Suprapubic skin (tissue), 4 donors: ENCODE measurements at regions not wholly inside any gene's neighbourhood (a gene's known extent, or its start where the extent isn't known, plus 50 kb on each side); places are given as distances from the start of the nearest gene placed in this dataset.

Experiments
- DNase-seq, 2 donors: peaks; one replicate each; pipeline ENCODE4 v3.0.0-alpha.2; 2019; ENCODE audit warnings: low spot score in 2 of 2
- H3K27ac ChIP-seq: fragments of 200-600 bp; sonication (generic); one replicate; pipeline ENCODE4 v1.5.1; 2019
- H3K27me3 ChIP-seq: fragments of 200-600 bp; sonication (generic); one replicate; pipeline ENCODE4 v1.5.1; 2019
- H3K36me3 ChIP-seq: fragments of 200-600 bp; sonication (generic); one replicate; pipeline ENCODE4 v1.5.1; 2019
- H3K4me1 ChIP-seq: fragments of 200-600 bp; sonication (generic); one replicate; pipeline ENCODE4 v1.5.1; 2019
- H3K4me3 ChIP-seq: fragments of 200-600 bp; sonication (generic); one replicate; pipeline ENCODE4 v1.5.1; 2019; ENCODE audit warnings: mild to moderate bottlenecking
- H3K9me3 ChIP-seq: fragments of 200-600 bp; sonication (generic); one replicate; pipeline ENCODE4 v1.5.1; 2019
- EP300 ChIP-seq: sonication (generic); formaldehyde crosslinking; IDR thresholded peaks from one replicate; pipeline ENCODE4 v1.6.1; 2017; ENCODE audit warnings: antibody characterized with exemption
- POLR2A ChIP-seq, 2 donors: fragments of 450-650 bp; IDR thresholded peaks; one replicate each; pipeline ENCODE4 v1.6.1; 2017; ENCODE audit warnings: antibody characterized with exemption in 2 of 2, mild to moderate bottlenecking in 2 of 2, moderate library complexity in 2 of 2
- POLR2AphosphoS5 ChIP-seq, 3 donors: sonication (generic); formaldehyde crosslinking; IDR thresholded peaks; one replicate each; pipeline ENCODE4 v1.6.1; 2017; ENCODE audit warnings: antibody characterized with exemption in 3 of 3
- WGBS: methylation state at CpG from one replicate; pipeline ENCODE4 v1.1.5; 2018; 5-methylcytosine and 5-hydroxymethylcytosine counted together
- TF ChIP-seq, protein P1 (sequence below), 2 donors: fragments of 200-600 bp in 1 of 2; fragments of 450-650 bp in 1 of 2; sonication (generic) in 1 of 2; IDR thresholded peaks; one replicate each; pipeline ENCODE4 v1.5.1; 2016 to 2019; ENCODE audit warnings: antibody characterized with exemption in 2 of 2, mild to moderate bottlenecking in 1 of 2, moderate library complexity in 1 of 2

DNA sequence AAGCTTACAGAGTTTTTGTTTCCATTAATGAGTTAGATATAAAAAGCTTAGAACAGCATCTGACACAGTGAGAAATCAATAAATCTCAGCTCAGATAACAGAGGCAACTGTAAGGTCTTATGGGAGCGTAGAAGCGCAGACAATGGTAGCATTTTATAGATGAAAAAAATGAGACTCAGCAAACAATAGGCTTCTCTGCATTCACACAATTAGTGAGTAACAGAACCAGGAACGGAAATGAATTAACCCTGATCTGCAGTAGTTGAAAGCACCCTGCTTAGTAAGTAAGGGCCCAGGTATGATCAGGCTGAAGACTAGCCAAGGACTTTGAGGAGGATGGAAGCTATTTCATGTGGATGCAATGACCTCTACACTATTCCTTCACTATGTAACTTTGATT is 147.2 kb upstream of the EYA4 start:
- 84% methylated on average over 3 of the region's 3 CpGs for WGBS
- no peak for TF ChIP-seq POLR2AphosphoS5 (IDR thresholded peaks at IDR 0.05)
- TF ChIP-seq, protein P1, sequence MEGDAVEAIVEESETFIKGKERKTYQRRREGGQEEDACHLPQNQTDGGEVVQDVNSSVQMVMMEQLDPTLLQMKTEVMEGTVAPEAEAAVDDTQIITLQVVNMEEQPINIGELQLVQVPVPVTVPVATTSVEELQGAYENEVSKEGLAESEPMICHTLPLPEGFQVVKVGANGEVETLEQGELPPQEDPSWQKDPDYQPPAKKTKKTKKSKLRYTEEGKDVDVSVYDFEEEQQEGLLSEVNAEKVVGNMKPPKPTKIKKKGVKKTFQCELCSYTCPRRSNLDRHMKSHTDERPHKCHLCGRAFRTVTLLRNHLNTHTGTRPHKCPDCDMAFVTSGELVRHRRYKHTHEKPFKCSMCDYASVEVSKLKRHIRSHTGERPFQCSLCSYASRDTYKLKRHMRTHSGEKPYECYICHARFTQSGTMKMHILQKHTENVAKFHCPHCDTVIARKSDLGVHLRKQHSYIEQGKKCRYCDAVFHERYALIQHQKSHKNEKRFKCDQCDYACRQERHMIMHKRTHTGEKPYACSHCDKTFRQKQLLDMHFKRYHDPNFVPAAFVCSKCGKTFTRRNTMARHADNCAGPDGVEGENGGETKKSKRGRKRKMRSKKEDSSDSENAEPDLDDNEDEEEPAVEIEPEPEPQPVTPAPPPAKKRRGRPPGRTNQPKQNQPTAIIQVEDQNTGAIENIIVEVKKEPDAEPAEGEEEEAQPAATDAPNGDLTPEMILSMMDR (IDR thresholded peaks at IDR 0.05), result no peak
- no peak for TF ChIP-seq EP300
- no peak for TF ChIP-seq POLR2A (IDR thresholded peaks at IDR 0.05)

DNA sequence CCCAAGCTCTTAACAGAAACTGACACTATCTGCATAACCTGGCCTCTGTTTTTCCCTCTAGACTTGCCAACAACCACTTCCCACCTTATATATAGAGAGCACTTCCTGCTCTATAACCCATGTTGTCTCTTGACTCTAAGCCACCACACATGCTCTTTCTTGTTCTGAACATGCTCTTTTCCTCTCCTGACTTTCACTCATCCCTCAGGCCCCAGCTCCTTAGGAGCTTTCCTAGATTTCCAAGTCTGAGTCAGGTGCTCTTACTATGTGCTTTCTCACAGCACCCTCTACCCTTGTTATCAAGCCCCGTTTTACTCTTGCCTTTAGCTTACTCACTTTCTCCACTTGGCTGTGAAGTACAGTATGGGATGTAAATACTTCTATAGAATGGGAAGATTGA is 143.9 kb upstream of the EYA4 start:
- DNase-seq, result no peak
- H3K4me1 ChIP-seq, result no peaks in the 10 kb centered on the region
- no peaks in the 10 kb centered on the region for H3K36me3 ChIP-seq
- H3K27me3 ChIP-seq, result no peaks in the 10 kb centered on the region
- no peak overlapping the region for H3K4me3 ChIP-seq
- H3K27ac ChIP-seq, result no peak overlapping the region
- no peak for TF ChIP-seq EP300
- no peak for TF ChIP-seq POLR2A (IDR thresholded peaks at IDR 0.05)
- TF ChIP-seq, protein P1 (IDR thresholded peaks at IDR 0.05), result no peak
- TF ChIP-seq POLR2AphosphoS5 (IDR thresholded peaks at IDR 0.05), result no peak
- WGBS, result 73% methylated on average over 1 of the region's 1 CpG
- no peaks in the 10 kb centered on the region for H3K9me3 ChIP-seq

More for the DNA sequence above, 147.2 kb upstream of the EYA4 start:
- no peak for DNase-seq
- Histone ChIP-seq H3K27me3 (no peaks in the 10 kb centered on the region), H3K27ac (no peak overlapping the region), H3K4me1 (no peaks in the 10 kb centered on the region), H3K4me3 (no peak overlapping the region), H3K9me3 (no peaks in the 10 kb centered on the region), H3K36me3 (no peaks in the 10 kb centered on the region)

DNA sequence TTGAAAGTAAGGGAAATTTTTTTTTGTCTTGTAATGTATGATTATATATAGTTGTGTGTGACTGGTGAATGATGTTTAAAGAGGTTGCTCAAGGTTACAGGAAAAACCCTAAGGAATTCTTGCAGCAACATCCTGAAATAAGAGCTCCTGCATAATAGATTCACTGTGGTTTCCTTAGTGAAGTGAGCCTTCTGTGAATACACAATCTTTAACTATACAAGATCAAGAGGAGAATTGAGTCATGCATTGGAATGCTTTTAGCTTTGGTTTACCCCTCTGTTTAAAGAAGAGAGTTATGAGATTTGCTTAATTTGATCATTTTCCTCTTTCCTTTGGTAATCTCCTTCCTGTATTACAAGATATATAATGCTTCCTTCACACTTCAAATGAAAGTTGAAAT is 141.6 kb upstream of the EYA4 start:
- no peaks in the 10 kb centered on the region for H3K9me3 ChIP-seq
- no peaks in the 10 kb centered on the region for H3K27me3 ChIP-seq
- TF ChIP-seq EP300 (no peak), POLR2A (IDR thresholded peaks at IDR 0.05) (no peak), POLR2AphosphoS5 (IDR thresholded peaks at IDR 0.05) (no peak)
- TF ChIP-seq, protein P1 (IDR thresholded peaks at IDR 0.05), result no peak
- H3K4me1 ChIP-seq, result no peaks in the 10 kb centered on the region
- H3K36me3 ChIP-seq, result no peaks in the 10 kb centered on the region
- DNase-seq, result no peak
- no peak overlapping the region for H3K4me3 ChIP-seq
- no peak overlapping the region for H3K27ac ChIP-seq

DNA sequence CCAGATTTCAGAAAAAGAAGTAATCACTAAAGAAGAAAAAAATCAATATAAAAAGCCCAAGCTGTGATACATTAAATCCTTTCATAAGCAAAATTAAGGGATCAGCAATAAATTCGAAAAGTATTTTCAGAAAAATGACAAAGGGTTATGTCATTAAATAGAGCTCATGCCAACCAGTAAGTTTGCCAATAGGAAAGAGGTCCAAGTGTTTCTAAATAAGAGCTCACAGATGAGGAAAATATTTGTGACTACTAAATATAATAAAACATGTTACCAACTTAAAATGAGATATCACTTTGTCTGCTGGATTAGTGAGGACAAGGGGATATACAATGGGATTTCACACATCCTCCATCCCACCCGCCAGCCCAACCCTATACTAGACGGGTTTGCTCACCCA is 140.3 kb upstream of the EYA4 start:
- no peak for DNase-seq
- Histone ChIP-seq H3K4me3 (no peak overlapping the region), H3K4me1 (no peaks in the 10 kb centered on the region), H3K36me3 (no peaks in the 10 kb centered on the region), H3K9me3 (no peaks in the 10 kb centered on the region), H3K27ac (no peak overlapping the region), H3K27me3 (no peaks in the 10 kb centered on the region)
- 59% methylated on average over 3 of the region's 3 CpGs for WGBS
- TF ChIP-seq EP300, result no peak
- no peak for TF ChIP-seq POLR2AphosphoS5 (IDR thresholded peaks at IDR 0.05)
- TF ChIP-seq, protein P1 (IDR thresholded peaks at IDR 0.05), result no peak
- TF ChIP-seq POLR2A (IDR thresholded peaks at IDR 0.05), result no peak

DNA sequence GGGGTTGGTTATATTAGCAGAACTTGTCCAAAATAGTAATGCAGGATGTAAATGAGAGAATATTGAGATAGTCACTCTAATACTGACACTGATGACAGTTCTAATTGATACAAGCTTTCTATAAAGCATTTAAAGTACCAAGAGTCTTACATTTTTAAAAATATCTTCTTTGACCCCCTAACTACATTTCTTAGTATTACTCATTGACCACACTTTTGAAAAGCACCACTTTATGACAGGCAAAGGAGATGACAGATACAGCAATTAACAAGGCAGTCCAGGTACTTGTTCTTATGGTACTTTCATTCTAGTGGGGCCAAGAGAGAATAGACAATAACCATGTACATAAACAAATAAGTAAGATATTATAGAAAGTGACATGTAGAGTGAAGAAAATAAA is 139.4 kb upstream of the EYA4 start:
- H3K4me3 ChIP-seq, result no peak overlapping the region
- DNase-seq, result no peak
- TF ChIP-seq EP300 (no peak), POLR2AphosphoS5 (IDR thresholded peaks at IDR 0.05) (no peak), POLR2A (IDR thresholded peaks at IDR 0.05) (no peak)
- TF ChIP-seq, protein P1 (IDR thresholded peaks at IDR 0.05), result no peak
- H3K27ac ChIP-seq, result no peak overlapping the region
- no peaks in the 10 kb centered on the region for H3K9me3 ChIP-seq
- H3K36me3 ChIP-seq, result no peaks in the 10 kb centered on the region
- no peaks in the 10 kb centered on the region for H3K27me3 ChIP-seq
- no peaks in the 10 kb centered on the region for H3K4me1 ChIP-seq
